GM03348 (cell line): ENCODE measurements at regions not wholly inside any gene's neighbourhood (a gene's known extent, or its start where the extent isn't known, plus 50 kb on each side); places are given as distances from the start of the nearest gene placed in this dataset.
"Not testable (repeated sequence)": the region's sequence is repeated elsewhere in the genome, so short reads cannot be mapped to it uniquely, and the experiment has no call there.

Experiments used
- DNase-seq: peaks from one replicate; pipeline ENCODE4 v3.0.0; 2012; ENCODE audit warnings: low spot score

GRCh38 chr2:2742726-2743125, 411.7 kb upstream of the MYT1L start:
- no peak for DNase-seq

GRCh38 chr2:2740238-2740775, 409.2 kb upstream of the MYT1L start:
- DNase-seq = no peak

- DNase-seq = no peak
Observed at GRCh38 chr2:2739231-2739795, 408.2 kb upstream of the MYT1L start.

GRCh38 chr2:2738684-2739083, 407.6 kb upstream of the MYT1L start:
- no peak for DNase-seq

GRCh38 chr2:2738276-2738675, 407.2 kb upstream of the MYT1L start:
- DNase-seq = no peak

- DNase-seq = no peak
Observed at GRCh38 chr2:2735041-2735440, 404.0 kb upstream of the MYT1L start.

- DNase-seq = no peak
Observed at GRCh38 chr2:2734308-2734707, 403.2 kb upstream of the MYT1L start.

- DNase-seq = no peak
Observed at GRCh38 chr2:2733818-2734217, 402.7 kb upstream of the MYT1L start.

- DNase-seq = no peak
Observed at GRCh38 chr2:2732331-2733119, 401.4 kb upstream of the MYT1L start.

- no peak for DNase-seq
Observed at GRCh38 chr2:2731816-2732284, 400.8 kb upstream of the MYT1L start.

- DNase-seq = no peak
Observed at GRCh38 chr2:2731101-2731815, 400.2 kb upstream of the MYT1L start.

- no peak for DNase-seq
Observed at GRCh38 chr2:2730301-2730833, 399.3 kb upstream of the MYT1L start.

GRCh38 chr2:2729246-2729645, 398.2 kb upstream of the MYT1L start:
- no peak for DNase-seq

- DNase-seq = no peak
Observed at GRCh38 chr2:2728635-2729034, 397.6 kb upstream of the MYT1L start.

GRCh38 chr2:2727876-2728511, 396.9 kb upstream of the MYT1L start:
- no peak for DNase-seq

- no peak for DNase-seq
Observed at GRCh38 chr2:2726163-2726562, 395.1 kb upstream of the MYT1L start.

GRCh38 chr2:2723064-2723463, 392.0 kb upstream of the MYT1L start:
- DNase-seq = no peak

GRCh38 chr2:2721296-2721835, 390.3 kb upstream of the MYT1L start:
- no peak for DNase-seq

- DNase-seq = not testable (repeated sequence)
Observed at GRCh38 chr2:2720806-2721205, 389.7 kb upstream of the MYT1L start.

GRCh38 chr2:2720351-2720750, 389.3 kb upstream of the MYT1L start:
- DNase-seq = no peak

- DNase-seq = no peak
Observed at GRCh38 chr2:2719781-2720180, 388.7 kb upstream of the MYT1L start.

GRCh38 chr2:2719015-2719414, 387.9 kb upstream of the MYT1L start:
- DNase-seq = no peak
